HG02610 (cell line): ENCODE measurements at regions not wholly inside any gene's neighbourhood (a gene's known extent, or its start where the extent isn't known, plus 50 kb on each side); places are given as distances from the start of the nearest gene placed in this dataset.

Source experiments
- ATAC-seq: cut with Tn5 transposase; IDR thresholded peaks from one replicate; pipeline ENCODE4 v1.9.1; 2021; ENCODE audit warnings: mild to moderate bottlenecking, moderate library complexity; ENCODE audit not compliant: unreplicated experiment

- no peak for ATAC-seq
These were observed 275.8 kb upstream of the CPEB2 start for GRCh38 chr4:14726441-14726840.

- no peak for ATAC-seq
These were observed 275.4 kb upstream of the CPEB2 start for GRCh38 chr4:14726877-14727361.

GRCh38 chr4:14729282-14730000 is 272.8 kb upstream of the CPEB2 start:
- no peak for ATAC-seq

- ATAC-seq: no peak
These were observed 260.2 kb upstream of the CPEB2 start for GRCh38 chr4:14742054-14742453.

GRCh38 chr4:14743172-14743571 is 259.1 kb upstream of the CPEB2 start:
- ATAC-seq: no peak

GRCh38 chr4:14743601-14744000 is 258.7 kb upstream of the CPEB2 start:
- no peak for ATAC-seq

GRCh38 chr4:14744346-14744745 is 257.9 kb upstream of the CPEB2 start:
- ATAC-seq: no peak

- ATAC-seq: peak; percentile 54
These were observed 252.4 kb upstream of the CPEB2 start for GRCh38 chr4:14749910-14750309.

GRCh38 chr4:14752341-14753046 is 249.8 kb upstream of the CPEB2 start:
- no peak for ATAC-seq

GRCh38 chr4:14767142-14767541 is 235.1 kb upstream of the CPEB2 start:
- ATAC-seq: no peak

- no peak for ATAC-seq
These were observed 233.8 kb upstream of the CPEB2 start for GRCh38 chr4:14768449-14768848.

GRCh38 chr4:14769993-14770392 is 232.3 kb upstream of the CPEB2 start:
- ATAC-seq: no peak

GRCh38 chr4:14771094-14771493 is 231.2 kb upstream of the CPEB2 start:
- no peak for ATAC-seq

GRCh38 chr4:14771504-14772175 is 230.6 kb upstream of the CPEB2 start:
- no peak for ATAC-seq

GRCh38 chr4:14772388-14772787 is 229.9 kb upstream of the CPEB2 start:
- ATAC-seq: peak; percentile 58

- ATAC-seq: peak; percentile 99
These were observed 219.0 kb upstream of the CPEB2 start for GRCh38 chr4:14783011-14783877.

- ATAC-seq: no peak
These were observed 215.1 kb upstream of the CPEB2 start for GRCh38 chr4:14787221-14787620.

GRCh38 chr4:14787894-14788293 is 214.4 kb upstream of the CPEB2 start:
- no peak for ATAC-seq

- ATAC-seq: peak; percentile 72
These were observed 211.8 kb upstream of the CPEB2 start for GRCh38 chr4:14790494-14790893.

- ATAC-seq: no peak
These were observed 209.5 kb upstream of the CPEB2 start for GRCh38 chr4:14792702-14793227.

- ATAC-seq: peak; percentile 67
These were observed 201.3 kb upstream of the CPEB2 start for GRCh38 chr4:14800977-14801376.
